PFSK-1 (cell line): ENCODE measurements at regions not wholly inside any gene's neighbourhood (a gene's known extent, or its start where the extent isn't known, plus 50 kb on each side); places are given as distances from the start of the nearest gene placed in this dataset.

Experiments
- FOXP2 ChIP-seq: optimal IDR thresholded peaks from 2 replicates; pipeline ENCODE3; 2011; ENCODE audit warnings: borderline replicate concordance, control low read depth, inconsistent platforms; ENCODE audit not compliant: insufficient read depth; ENCODE audit errors: extremely low read length, extremely low read depth
- POLR2AphosphoS5 ChIP-seq: IDR thresholded peaks from 2 replicates; pipeline ENCODE4 v1.6.1; 2012; ENCODE audit warnings: low read depth, mild to moderate bottlenecking, control low read depth, low read length, moderate library complexity
- SIN3A ChIP-seq: IDR thresholded peaks from 2 replicates; pipeline ENCODE4 v1.6.1; 2012; ENCODE audit warnings: mild to moderate bottlenecking, low read length, moderate library complexity, borderline replicate concordance; ENCODE audit not compliant: insufficient read depth
- TAF1 ChIP-seq: IDR thresholded peaks from 2 replicates; pipeline ENCODE4 v1.6.1; 2012; ENCODE audit warnings: low read length, control low read depth, borderline replicate concordance; ENCODE audit not compliant: insufficient read depth
- TF ChIP-seq, protein P1 (sequence below), 2 experiments: IDR thresholded peaks; 2 replicates each; pipeline versions ENCODE4 v1.6.1 to v1.8.0; 2011 to 2012; ENCODE audit warnings: low read depth in 2 of 2, low read length in 2 of 2, control low read depth in 1 of 2, inconsistent platforms in 1 of 2, mild to moderate bottlenecking in 1 of 2, moderate library complexity in 1 of 2; ENCODE audit not compliant: insufficient read depth in 1 of 2

- TF ChIP-seq POLR2AphosphoS5 (no peak), TAF1 (no peak), SIN3A (no peak), FOXP2 (no peak)
- TF ChIP-seq, protein P1, sequence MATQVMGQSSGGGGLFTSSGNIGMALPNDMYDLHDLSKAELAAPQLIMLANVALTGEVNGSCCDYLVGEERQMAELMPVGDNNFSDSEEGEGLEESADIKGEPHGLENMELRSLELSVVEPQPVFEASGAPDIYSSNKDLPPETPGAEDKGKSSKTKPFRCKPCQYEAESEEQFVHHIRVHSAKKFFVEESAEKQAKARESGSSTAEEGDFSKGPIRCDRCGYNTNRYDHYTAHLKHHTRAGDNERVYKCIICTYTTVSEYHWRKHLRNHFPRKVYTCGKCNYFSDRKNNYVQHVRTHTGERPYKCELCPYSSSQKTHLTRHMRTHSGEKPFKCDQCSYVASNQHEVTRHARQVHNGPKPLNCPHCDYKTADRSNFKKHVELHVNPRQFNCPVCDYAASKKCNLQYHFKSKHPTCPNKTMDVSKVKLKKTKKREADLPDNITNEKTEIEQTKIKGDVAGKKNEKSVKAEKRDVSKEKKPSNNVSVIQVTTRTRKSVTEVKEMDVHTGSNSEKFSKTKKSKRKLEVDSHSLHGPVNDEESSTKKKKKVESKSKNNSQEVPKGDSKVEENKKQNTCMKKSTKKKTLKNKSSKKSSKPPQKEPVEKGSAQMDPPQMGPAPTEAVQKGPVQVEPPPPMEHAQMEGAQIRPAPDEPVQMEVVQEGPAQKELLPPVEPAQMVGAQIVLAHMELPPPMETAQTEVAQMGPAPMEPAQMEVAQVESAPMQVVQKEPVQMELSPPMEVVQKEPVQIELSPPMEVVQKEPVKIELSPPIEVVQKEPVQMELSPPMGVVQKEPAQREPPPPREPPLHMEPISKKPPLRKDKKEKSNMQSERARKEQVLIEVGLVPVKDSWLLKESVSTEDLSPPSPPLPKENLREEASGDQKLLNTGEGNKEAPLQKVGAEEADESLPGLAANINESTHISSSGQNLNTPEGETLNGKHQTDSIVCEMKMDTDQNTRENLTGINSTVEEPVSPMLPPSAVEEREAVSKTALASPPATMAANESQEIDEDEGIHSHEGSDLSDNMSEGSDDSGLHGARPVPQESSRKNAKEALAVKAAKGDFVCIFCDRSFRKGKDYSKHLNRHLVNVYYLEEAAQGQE (IDR thresholded peaks at IDR 0.05; ENCODE audit: insufficient read depth in 1 of 2, low read depth in 2 of 2, low read length in 2 of 2) = no peak
These were observed 95.3 kb upstream of the FANCL start for GRCh38 chr2:58336416-58336815.
